Karpas-422 (cell line): ENCODE measurements at regions not wholly inside any gene's neighbourhood (a gene's known extent, or its start where the extent isn't known, plus 50 kb on each side); places are given as distances from the start of the nearest gene placed in this dataset.

Experiments
- DNase-seq: peaks from one replicate; pipeline ENCODE4 v3.0.0-alpha.2; 2015
- H2AFZ ChIP-seq: fragments of 200-600 bp; sonication (generic); 2 replicates; pipeline ENCODE4 v1.6.1; 2014; ENCODE audit warnings: antibody characterized with exemption, low read length, mixed read lengths
- H3K27ac ChIP-seq: fragments of 200-600 bp; sonication (generic); 2 replicates; pipeline ENCODE4 v1.5.1; 2014; ENCODE audit warnings: mild to moderate bottlenecking, low read length, moderate library complexity
- H3K27me3 ChIP-seq: fragments of 200-600 bp; sonication (generic); 2 replicates; pipeline ENCODE4 v1.6.1; 2014; ENCODE audit warnings: low read length, mixed read lengths
- H3K36me3 ChIP-seq: fragments of 200-600 bp; sonication (generic); 2 replicates; pipeline ENCODE4 v1.6.1; 2014; ENCODE audit warnings: low read length, mixed read lengths; ENCODE audit not compliant: insufficient read depth
- H3K4me1 ChIP-seq: fragments of 200-600 bp; sonication (generic); 2 replicates; pipeline ENCODE4 v1.6.1; 2014; ENCODE audit warnings: mild to moderate bottlenecking, low read length, mixed read lengths
- H3K4me2 ChIP-seq: fragments of 200-600 bp; sonication (generic); 2 replicates; pipeline ENCODE4 v1.6.1; 2014; ENCODE audit warnings: low read length, low read depth, mild to moderate bottlenecking; ENCODE audit not compliant: poor library complexity, severe bottlenecking
- H3K4me3 ChIP-seq: fragments of 200-600 bp; sonication (generic); 2 replicates; pipeline ENCODE4 v1.5.1; 2014; ENCODE audit warnings: mild to moderate bottlenecking, antibody characterized with exemption, low read length, mixed read lengths
- H3K79me2 ChIP-seq: fragments of 200-600 bp; sonication (generic); 2 replicates; pipeline ENCODE4 v1.6.1; 2014; ENCODE audit warnings: mild to moderate bottlenecking, low read length, mixed read lengths
- H3K9ac ChIP-seq: fragments of 200-600 bp; sonication (generic); 2 replicates; pipeline ENCODE4 v1.6.0; 2014; ENCODE audit warnings: low read length
- H3K9me2 ChIP-seq: fragments of 200-600 bp; sonication (generic), shearing (Covaris generic); replicated peaks from 2 replicates; pipeline ENCODE4 v1.6.0; 2014; ENCODE audit warnings: mild to moderate bottlenecking, low read length, moderate library complexity; ENCODE audit not compliant: insufficient read depth
- H3K9me3 ChIP-seq: fragments of 300-700, 200-600 bp; sonication (generic); 2 replicates; pipeline ENCODE4 v1.6.1; 2014; ENCODE audit warnings: low read length, mixed read lengths
- H4K20me1 ChIP-seq: fragments of 200-600 bp; sonication (generic); 2 replicates; pipeline ENCODE4 v1.6.1; 2014; ENCODE audit warnings: mild to moderate bottlenecking, antibody characterized with exemption, low read length, low read depth; ENCODE audit not compliant: insufficient read depth

DNA sequence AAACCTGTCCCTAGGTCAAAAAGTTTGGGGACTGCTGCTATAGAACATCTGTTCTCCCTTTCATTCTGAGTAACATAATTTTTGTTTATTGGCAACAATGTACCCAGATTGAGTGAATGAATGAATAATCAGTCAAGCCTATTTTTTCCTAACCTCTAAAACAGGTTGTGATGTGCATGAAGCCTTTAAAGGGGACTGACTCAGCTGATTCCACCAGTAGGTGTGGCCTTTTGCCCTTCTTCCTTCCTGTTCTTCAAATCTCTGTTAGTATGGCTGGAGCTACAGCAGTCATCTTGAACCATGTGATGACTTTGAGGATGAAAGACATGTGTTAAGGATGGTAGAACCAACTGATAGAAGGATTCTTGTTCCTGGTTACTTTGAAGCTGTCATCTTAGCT is 476.1 kb downstream of the NUF2 start:
- Histone ChIP-seq H3K9ac (no peak overlapping the region), H3K27me3 (no peaks in the 10 kb centered on the region), H2AFZ (no peak overlapping the region), H3K36me3 (no peaks in the 10 kb centered on the region), H3K79me2 (no peaks in the 10 kb centered on the region), H3K4me2 (no peak overlapping the region), H3K4me1 (no peaks in the 10 kb centered on the region), H3K27ac (no peak overlapping the region), H4K20me1 (no peaks in the 10 kb centered on the region), H3K4me3 (no peak overlapping the region), H3K9me3 (no peaks in the 10 kb centered on the region), H3K9me2 (peaks cover 3% of the 10 kb centered on the region)
- DNase-seq: no peak

GRCh38 chr1:163799190-163799805 is 477.5 kb downstream of the NUF2 start:
- Histone ChIP-seq H3K4me1 (no peaks in the 10 kb centered on the region), H4K20me1 (no peaks in the 10 kb centered on the region), H3K9me3 (no peaks in the 10 kb centered on the region), H3K4me2 (no peak overlapping the region), H3K9ac (no peak overlapping the region), H3K4me3 (no peak overlapping the region), H3K79me2 (no peaks in the 10 kb centered on the region), H3K27me3 (no peaks in the 10 kb centered on the region), H3K36me3 (no peaks in the 10 kb centered on the region), H2AFZ (no peak overlapping the region), H3K27ac (no peak overlapping the region), H3K9me2 (peaks cover 3% of the 10 kb centered on the region)
- no peak for DNase-seq

GRCh38 chr1:163807331-163808049 is 485.7 kb downstream of the NUF2 start:
- Histone ChIP-seq H3K9me3 (no peaks in the 10 kb centered on the region), H3K27me3 (no peaks in the 10 kb centered on the region), H3K4me1 (no peaks in the 10 kb centered on the region), H3K4me2 (no peak overlapping the region), H3K27ac (no peak overlapping the region), H2AFZ (no peak overlapping the region), H3K79me2 (no peaks in the 10 kb centered on the region), H3K9me2 (no peaks in the 10 kb centered on the region), H4K20me1 (no peaks in the 10 kb centered on the region), H3K4me3 (no peak overlapping the region), H3K9ac (no peak overlapping the region), H3K36me3 (no peaks in the 10 kb centered on the region)
- DNase-seq: no peak

DNA sequence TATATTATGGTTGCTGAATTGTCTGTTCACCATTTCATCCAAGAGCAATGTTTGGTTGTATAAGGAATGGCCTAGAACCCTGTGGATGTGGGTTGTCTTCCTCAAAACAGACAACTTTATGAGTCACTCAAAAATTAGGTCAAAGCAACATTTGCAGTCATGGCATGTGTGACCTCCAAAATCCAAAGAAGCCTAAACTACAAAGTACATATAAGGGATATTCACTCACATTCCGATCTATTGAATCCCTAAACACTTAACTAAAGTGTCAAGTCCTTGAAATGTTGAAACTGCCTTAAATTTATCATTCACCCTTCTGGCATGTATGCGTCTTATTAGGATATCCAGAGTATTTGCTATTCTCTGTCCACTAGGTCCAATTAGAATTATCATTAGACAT is 491.5 kb downstream of the NUF2 start:
- Histone ChIP-seq H3K9ac (no peak overlapping the region), H4K20me1 (no peaks in the 10 kb centered on the region), H2AFZ (no peak overlapping the region), H3K27ac (no peak overlapping the region), H3K79me2 (no peaks in the 10 kb centered on the region), H3K4me2 (no peak overlapping the region), H3K9me2 (no peaks in the 10 kb centered on the region), H3K27me3 (no peaks in the 10 kb centered on the region), H3K36me3 (no peaks in the 10 kb centered on the region), H3K4me3 (no peak overlapping the region), H3K9me3 (no peaks in the 10 kb centered on the region), H3K4me1 (no peaks in the 10 kb centered on the region)
- DNase-seq: no peak

GRCh38 chr1:163820226-163820625 is 498.5 kb downstream of the NUF2 start:
- H3K79me2 ChIP-seq: no peaks in the 10 kb centered on the region
- H3K9me2 ChIP-seq: no peaks in the 10 kb centered on the region
- DNase-seq: no peak
- H3K27ac ChIP-seq: no peak overlapping the region
- no peak overlapping the region for H3K4me2 ChIP-seq
- no peak overlapping the region for H2AFZ ChIP-seq
- H3K9me3 ChIP-seq: no peaks in the 10 kb centered on the region
- H3K9ac ChIP-seq: no peak overlapping the region
- H4K20me1 ChIP-seq: no peaks in the 10 kb centered on the region
- H3K36me3 ChIP-seq: no peaks in the 10 kb centered on the region
- H3K4me1 ChIP-seq: no peaks in the 10 kb centered on the region
- H3K27me3 ChIP-seq: no peaks in the 10 kb centered on the region
- no peak overlapping the region for H3K4me3 ChIP-seq

DNA sequence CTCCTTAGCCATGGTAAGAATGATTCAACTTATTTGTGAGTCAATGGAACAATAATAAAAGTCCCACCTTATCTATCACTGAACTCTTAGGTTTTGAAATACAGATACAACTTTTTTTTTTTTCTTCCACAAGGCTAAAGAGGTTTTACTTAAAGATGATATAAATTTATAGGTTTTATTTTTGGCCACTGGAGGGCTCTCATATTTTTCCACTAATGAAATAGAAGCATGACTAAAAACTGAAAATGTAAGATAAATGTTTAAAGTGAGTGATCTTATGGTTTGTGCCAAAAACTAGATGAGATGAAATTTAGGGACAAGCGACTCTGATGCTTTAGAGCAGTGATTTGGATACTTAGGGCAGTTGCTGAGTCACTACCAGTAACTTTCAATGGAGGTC is 499.0 kb downstream of the NUF2 start:
- Histone ChIP-seq H3K79me2 (no peaks in the 10 kb centered on the region), H3K9me2 (no peaks in the 10 kb centered on the region), H3K36me3 (no peaks in the 10 kb centered on the region), H3K9ac (no peak overlapping the region), H3K4me1 (no peaks in the 10 kb centered on the region), H2AFZ (no peak overlapping the region), H3K4me2 (no peak overlapping the region), H3K27me3 (no peaks in the 10 kb centered on the region), H3K4me3 (no peak overlapping the region), H3K9me3 (no peaks in the 10 kb centered on the region), H4K20me1 (no peaks in the 10 kb centered on the region), H3K27ac (no peak overlapping the region)
- DNase-seq: no peak

GRCh38 chr1:163821679-163822078 is 499.9 kb downstream of the NUF2 start:
- Histone ChIP-seq H3K4me2 (no peak overlapping the region), H3K36me3 (no peaks in the 10 kb centered on the region), H3K9ac (no peak overlapping the region), H3K27ac (no peak overlapping the region), H3K4me1 (no peaks in the 10 kb centered on the region), H4K20me1 (no peaks in the 10 kb centered on the region), H3K9me2 (no peaks in the 10 kb centered on the region), H3K4me3 (no peak overlapping the region), H3K79me2 (no peaks in the 10 kb centered on the region), H3K9me3 (no peaks in the 10 kb centered on the region), H2AFZ (no peak overlapping the region), H3K27me3 (no peaks in the 10 kb centered on the region)
- DNase-seq: no peak

DNA sequence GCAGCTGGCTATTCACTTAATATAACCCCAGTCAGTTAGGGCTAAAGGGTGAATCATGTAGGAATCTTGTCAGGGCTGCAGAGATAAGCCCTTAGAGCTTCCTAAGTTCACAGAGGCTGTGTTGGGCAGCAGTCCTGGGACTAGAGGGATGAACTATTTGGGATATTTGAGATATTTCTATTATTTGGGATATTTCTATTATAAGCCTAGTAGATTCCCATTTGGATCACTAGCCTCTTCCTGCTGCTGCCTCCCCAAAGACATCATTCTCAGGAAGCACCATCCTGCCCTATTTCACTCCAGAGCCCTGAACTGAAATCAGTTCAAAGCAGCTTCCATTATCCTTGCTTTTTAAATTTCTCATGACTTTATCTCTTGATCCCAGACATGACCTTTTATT is 501.3 kb downstream of the NUF2 start:
- H3K4me2 ChIP-seq: no peak overlapping the region
- no peak for DNase-seq
- H3K27ac ChIP-seq: no peak overlapping the region
- no peaks in the 10 kb centered on the region for H3K9me2 ChIP-seq
- H2AFZ ChIP-seq: no peak overlapping the region
- no peaks in the 10 kb centered on the region for H3K27me3 ChIP-seq
- H3K9ac ChIP-seq: no peak overlapping the region
- H3K4me3 ChIP-seq: no peak overlapping the region
- H4K20me1 ChIP-seq: no peaks in the 10 kb centered on the region
- H3K4me1 ChIP-seq: no peaks in the 10 kb centered on the region
- H3K9me3 ChIP-seq: no peaks in the 10 kb centered on the region
- H3K79me2 ChIP-seq: no peaks in the 10 kb centered on the region
- no peaks in the 10 kb centered on the region for H3K36me3 ChIP-seq
